A549 (cell line): ENCODE measurements at regions not wholly inside any gene's neighbourhood (a gene's known extent, or its start where the extent isn't known, plus 50 kb on each side); places are given as distances from the start of the nearest gene placed in this dataset.

ENCODE experiments used
- ATAC-seq, 2 experiments: fragments of 200-7000 bp in 1 of 2; fragments of >200 bp in 1 of 2; cut with Nextera tagmentation in 1 of 2; cut with Tn5 transposase in 1 of 2; 3 replicates each; pipeline versions ENCODE4 v1.8.0 to v1.9.1; 2018 to 2020; ENCODE audit warnings: mild to moderate bottlenecking in 1 of 2, moderate library complexity in 1 of 2
- CTCF ChIA-PET: fragments of 300-600 bp; sonication (Branson Sonifier 250); formaldehyde crosslinking; extraction: SDS; loops from one replicate; lab custom pipeline; 2021; ENCODE audit warnings: antibody characterized with exemption, inconsistent platforms; lab: Yijun Ruan, JAX
- POLR2A ChIA-PET: fragments of 350-600 bp; formaldehyde crosslinking; extraction: SDS; loops from one replicate; lab custom pipeline; 2021; ENCODE audit warnings: antibody characterized with exemption, inconsistent platforms; lab: Yijun Ruan, JAX
- DNase-seq, 2 experiments: peaks; one replicate each; pipeline versions ENCODE4 v3.0.0 to v3.0.0-alpha.2; 2011 to 2016; ENCODE audit warnings: low read depth in 1 of 2, low spot score in 1 of 2
- FAIRE-seq: peaks from 2 replicates; lab custom pipeline; 2011; peaks lifted over from hg19 to GRCh38; lab: Jason Lieb, UNC
- H3K27ac ChIP-seq, 2 experiments: fragments of >200 bp; sonication (Bioruptor Twin); formaldehyde crosslinking; 3 replicates each; pipeline ENCODE4 v1.5.1; 2016 to 2017
- H3K4me1 ChIP-seq: fragments of >200 bp; sonication (Bioruptor Twin); formaldehyde crosslinking; 3 replicates; pipeline ENCODE4 v1.6.1; 2016
- H3K4me2 ChIP-seq: fragments of >200 bp; sonication (Bioruptor Twin); formaldehyde crosslinking; 3 replicates; pipeline ENCODE4 v1.6.1; 2016
- H3K4me3 ChIP-seq: fragments of >200 bp; sonication (Bioruptor Twin); formaldehyde crosslinking; 3 replicates; pipeline ENCODE4 v1.5.1; 2016
- H3K9me3 ChIP-seq: fragments of >200 bp; sonication (Bioruptor Twin); formaldehyde crosslinking; 3 replicates; pipeline ENCODE4 v1.6.1; 2016
- BHLHE40 ChIP-seq: IDR thresholded peaks from 2 replicates; pipeline ENCODE4 v1.6.1; 2012; ENCODE audit warnings: low read depth, low read length, inconsistent platforms
- CEBPB ChIP-seq, 2 experiments: fragments of >200 bp in 1 of 2; sonication (Bioruptor Twin) in 1 of 2; formaldehyde crosslinking in 1 of 2; IDR thresholded peaks; 2 replicates each; pipeline ENCODE4 v1.6.1; 2012 to 2016
- CTCF ChIP-seq: fragments of >200 bp; sonication (Bioruptor Twin); formaldehyde crosslinking; IDR thresholded peaks from 3 replicates; pipeline ENCODE4 v1.5.1; 2016
- EHMT2 ChIP-seq: fragments of 200-600 bp; sonication (generic); IDR thresholded peaks from 2 replicates; pipeline ENCODE4 v1.6.1; 2016; ENCODE audit warnings: antibody characterized with exemption, low read depth, mild to moderate bottlenecking, moderate library complexity
- EP300 ChIP-seq, 2 experiments: fragments of >200 bp; sonication (Bioruptor Twin); formaldehyde crosslinking; IDR thresholded peaks; 2 replicates in 1 of 2; 3 replicates in 1 of 2; pipeline ENCODE4 v1.6.1; 2016 to 2017
- ESRRA ChIP-seq: fragments of 150-350 bp; IDR thresholded peaks from 2 replicates; pipeline ENCODE4 v1.6.1; 2014; ENCODE audit warnings: mild to moderate bottlenecking, low read length, borderline replicate concordance
- FOSL2 ChIP-seq, 2 experiments: fragments of 450-650 bp in 1 of 2; fragments of >200 bp in 1 of 2; sonication (Bioruptor Twin) in 1 of 2; formaldehyde crosslinking; IDR thresholded peaks; 2 replicates each; pipeline versions ENCODE4 v1.5.0 to v1.6.1; 2016 to 2020; ENCODE audit warnings: mild to moderate bottlenecking in 1 of 2, moderate library complexity in 1 of 2
- HDAC2 ChIP-seq: fragments of 200-600 bp; sonication (generic); IDR thresholded peaks from 2 replicates; pipeline ENCODE4 v1.6.1; 2016
- HOXB13 ChIP-seq: fragments of 250-450 bp; sonication (Bioruptor Pico); IDR thresholded peaks from 2 replicates; pipeline ENCODE4 v1.5.0; 2020; ENCODE audit warnings: low read depth, mild to moderate bottlenecking, moderate library complexity
- JUN ChIP-seq, 2 experiments: fragments of >200 bp; sonication (Bioruptor Twin); formaldehyde crosslinking; IDR thresholded peaks; 2 replicates in 1 of 2; 3 replicates in 1 of 2; pipeline ENCODE4 v1.6.1; 2016 to 2017
- KDM1A ChIP-seq: fragments of 200-600 bp; sonication (generic); IDR thresholded peaks from 2 replicates; pipeline ENCODE4 v1.6.1; 2016; ENCODE audit warnings: low read depth, mild to moderate bottlenecking
- MAZ ChIP-seq: fragments of 150-350 bp; IDR thresholded peaks from 2 replicates; pipeline ENCODE4 v1.6.1; 2014; ENCODE audit warnings: antibody characterized with exemption, low read depth, low read length, borderline replicate concordance
- NPAS2 ChIP-seq: fragments of 250-450 bp; sonication (Bioruptor Pico); IDR thresholded peaks from 2 replicates; pipeline ENCODE4 v1.8.0; 2022; ENCODE audit warnings: mild to moderate bottlenecking, moderate library complexity, borderline replicate concordance
- PHF8 ChIP-seq: fragments of 200-600 bp; sonication (generic); IDR thresholded peaks from 2 replicates; pipeline ENCODE4 v1.6.1; 2016; ENCODE audit warnings: low read depth, mild to moderate bottlenecking, antibody characterized with exemption, moderate library complexity, borderline replicate concordance
- POLR2AphosphoS2 ChIP-seq: conservative IDR thresholded peaks from 2 replicates; pipeline ENCODE4 v1.6.1; 2012; ENCODE audit warnings: low read length, improper control_type of control experiment, inconsistent platforms
- RNF2 ChIP-seq: fragments of 200-600 bp; sonication (generic); IDR thresholded peaks from 2 replicates; pipeline ENCODE4 v1.6.1; 2016; ENCODE audit warnings: low read depth, mild to moderate bottlenecking, antibody characterized with exemption, moderate library complexity, borderline replicate concordance
- SMC3 ChIP-seq: fragments of >200 bp; sonication (Bioruptor Twin); formaldehyde crosslinking; IDR thresholded peaks from 3 replicates; pipeline ENCODE4 v1.6.1; 2018; ENCODE audit warnings: inconsistent platforms
- ZC3H11A ChIP-seq: fragments of 450-650 bp; IDR thresholded peaks from 2 replicates; pipeline ENCODE4 v1.6.1; 2014; ENCODE audit warnings: antibody characterized with exemption, mild to moderate bottlenecking
- WGBS: methylation state at CpG from one replicate; pipeline ENCODE4 v1.1.6; 2017; ENCODE audit errors: missing lambda C conversion rate; 5-methylcytosine and 5-hydroxymethylcytosine counted together
- TF ChIP-seq, protein P1 (sequence below): fragments of 250-450 bp; sonication (Bioruptor Pico); IDR thresholded peaks from 2 replicates; pipeline ENCODE4 v1.5.0; 2020; ENCODE audit warnings: low read depth, mild to moderate bottlenecking, moderate library complexity
- TF ChIP-seq, protein P2 (sequence below): IDR thresholded peaks from 2 replicates; pipeline ENCODE4 v1.6.1; 2012; ENCODE audit warnings: low read depth, borderline replicate concordance
- TF ChIP-seq, protein P3 (sequence below): fragments of 200-600 bp; sonication (generic); IDR thresholded peaks from 2 replicates; pipeline ENCODE4 v1.6.1; 2016; ENCODE audit warnings: antibody characterized with exemption, mild to moderate bottlenecking, moderate library complexity

DNA sequence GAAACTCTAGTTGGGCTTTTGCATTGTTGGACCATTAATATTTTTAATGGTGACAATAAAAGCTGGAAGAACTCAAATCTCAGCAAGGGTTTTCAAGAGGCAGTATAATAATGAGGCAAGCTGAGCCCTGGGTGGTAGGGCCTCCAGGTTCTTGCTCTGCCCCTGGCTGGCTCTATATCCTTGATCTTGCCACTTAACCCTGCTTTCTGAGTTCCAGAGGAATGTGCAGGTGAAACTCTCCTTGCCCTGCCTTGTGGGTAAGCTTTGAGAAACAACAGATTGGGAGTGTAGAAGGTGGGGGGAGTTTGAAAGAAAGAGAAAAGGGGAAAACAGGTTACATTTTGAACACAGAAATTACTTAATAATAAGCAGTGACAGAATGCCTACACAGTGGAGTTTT is 103.3 kb upstream of the MAP4K3 start:
- CTCF ChIA-PET, result interaction anchor here (1.2 to 1.4 kb wide), 2 partner anchors 11 to 161 kb away, joined by 3 to 4 read pairs; no protein-coding TSS in a partner anchor
- FAIRE-seq, result no peak
- Histone ChIP-seq H3K27ac (no peak overlapping the region), H3K4me1 (no peaks in the 10 kb centered on the region), H3K9me3 (peaks cover 4% of the 10 kb centered on the region), H3K4me3 (no peak overlapping the region), H3K4me2 (no peak overlapping the region)
- DNase-seq, result no peak
- TF ChIP-seq RNF2 (no peak), MAZ (no peak), JUN (IDR thresholded peaks at IDR 0.05) (no peak)
- POLR2A ChIA-PET, result no interaction called here
- ATAC-seq, result no peak

GRCh38 chr2:39541011-39541930 is 104.2 kb upstream of the MAP4K3 start:
- no peaks in the 10 kb centered on the region for H3K4me1 ChIP-seq
- FAIRE-seq (no peak), ATAC-seq (no peak), DNase-seq (no peak)
- 64% methylated on average over 9 of the region's 9 CpGs for WGBS
- ChIA-PET CTCF (interaction anchor here (0.8 kb wide), 1 partner anchor 12 kb away, joined by 3 read pairs; no protein-coding TSS in a partner anchor), POLR2A (no interaction called here)
- TF ChIP-seq HDAC2 (no peak), FOSL2 (IDR thresholded peaks at IDR 0.05) (no peak), FOSL2 (CRISPR knock-in tag; IDR thresholded peaks at IDR 0.05) (no peak), EHMT2 (no peak), PHF8 (no peak), CEBPB (IDR thresholded peaks at IDR 0.05) (no peak), CTCF (no peak), EP300 (IDR thresholded peaks at IDR 0.05) (no peak), SMC3 (no peak), KDM1A (no peak), ESRRA (no peak), NPAS2 (CRISPR knock-in tag) (no peak), HOXB13 (CRISPR knock-in tag) (no peak), POLR2AphosphoS2 (no peak), ZC3H11A (no peak), BHLHE40 (no peak)
- TF ChIP-seq, protein P1, sequence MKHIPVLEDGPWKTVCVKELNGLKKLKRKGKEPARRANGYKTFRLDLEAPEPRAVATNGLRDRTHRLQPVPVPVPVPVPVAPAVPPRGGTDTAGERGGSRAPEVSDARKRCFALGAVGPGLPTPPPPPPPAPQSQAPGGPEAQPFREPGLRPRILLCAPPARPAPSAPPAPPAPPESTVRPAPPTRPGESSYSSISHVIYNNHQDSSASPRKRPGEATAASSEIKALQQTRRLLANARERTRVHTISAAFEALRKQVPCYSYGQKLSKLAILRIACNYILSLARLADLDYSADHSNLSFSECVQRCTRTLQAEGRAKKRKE (CRISPR knock-in tag), result no peak
- TF ChIP-seq, protein P2, sequence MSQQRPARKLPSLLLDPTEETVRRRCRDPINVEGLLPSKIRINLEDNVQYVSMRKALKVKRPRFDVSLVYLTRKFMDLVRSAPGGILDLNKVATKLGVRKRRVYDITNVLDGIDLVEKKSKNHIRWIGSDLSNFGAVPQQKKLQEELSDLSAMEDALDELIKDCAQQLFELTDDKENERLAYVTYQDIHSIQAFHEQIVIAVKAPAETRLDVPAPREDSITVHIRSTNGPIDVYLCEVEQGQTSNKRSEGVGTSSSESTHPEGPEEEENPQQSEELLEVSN, result no peak
- TF ChIP-seq, protein P3, sequence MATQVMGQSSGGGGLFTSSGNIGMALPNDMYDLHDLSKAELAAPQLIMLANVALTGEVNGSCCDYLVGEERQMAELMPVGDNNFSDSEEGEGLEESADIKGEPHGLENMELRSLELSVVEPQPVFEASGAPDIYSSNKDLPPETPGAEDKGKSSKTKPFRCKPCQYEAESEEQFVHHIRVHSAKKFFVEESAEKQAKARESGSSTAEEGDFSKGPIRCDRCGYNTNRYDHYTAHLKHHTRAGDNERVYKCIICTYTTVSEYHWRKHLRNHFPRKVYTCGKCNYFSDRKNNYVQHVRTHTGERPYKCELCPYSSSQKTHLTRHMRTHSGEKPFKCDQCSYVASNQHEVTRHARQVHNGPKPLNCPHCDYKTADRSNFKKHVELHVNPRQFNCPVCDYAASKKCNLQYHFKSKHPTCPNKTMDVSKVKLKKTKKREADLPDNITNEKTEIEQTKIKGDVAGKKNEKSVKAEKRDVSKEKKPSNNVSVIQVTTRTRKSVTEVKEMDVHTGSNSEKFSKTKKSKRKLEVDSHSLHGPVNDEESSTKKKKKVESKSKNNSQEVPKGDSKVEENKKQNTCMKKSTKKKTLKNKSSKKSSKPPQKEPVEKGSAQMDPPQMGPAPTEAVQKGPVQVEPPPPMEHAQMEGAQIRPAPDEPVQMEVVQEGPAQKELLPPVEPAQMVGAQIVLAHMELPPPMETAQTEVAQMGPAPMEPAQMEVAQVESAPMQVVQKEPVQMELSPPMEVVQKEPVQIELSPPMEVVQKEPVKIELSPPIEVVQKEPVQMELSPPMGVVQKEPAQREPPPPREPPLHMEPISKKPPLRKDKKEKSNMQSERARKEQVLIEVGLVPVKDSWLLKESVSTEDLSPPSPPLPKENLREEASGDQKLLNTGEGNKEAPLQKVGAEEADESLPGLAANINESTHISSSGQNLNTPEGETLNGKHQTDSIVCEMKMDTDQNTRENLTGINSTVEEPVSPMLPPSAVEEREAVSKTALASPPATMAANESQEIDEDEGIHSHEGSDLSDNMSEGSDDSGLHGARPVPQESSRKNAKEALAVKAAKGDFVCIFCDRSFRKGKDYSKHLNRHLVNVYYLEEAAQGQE, result no peak
- no peak overlapping the region for H3K4me3 ChIP-seq
- H3K27ac ChIP-seq, result no peak overlapping the region
- no peak overlapping the region for H3K4me2 ChIP-seq
- peaks cover 4% of the 10 kb centered on the region for H3K9me3 ChIP-seq
